ENCODE measurements at regions not wholly inside any gene's neighbourhood (a gene's known extent, or its start where the extent isn't known, plus 50 kb on each side); places are given as distances from the start of the nearest gene placed in this dataset.
"Not testable (repeated sequence)": the region's sequence is repeated elsewhere in the genome, so short reads cannot be mapped to it uniquely, and the experiment has no call there.

DNA sequence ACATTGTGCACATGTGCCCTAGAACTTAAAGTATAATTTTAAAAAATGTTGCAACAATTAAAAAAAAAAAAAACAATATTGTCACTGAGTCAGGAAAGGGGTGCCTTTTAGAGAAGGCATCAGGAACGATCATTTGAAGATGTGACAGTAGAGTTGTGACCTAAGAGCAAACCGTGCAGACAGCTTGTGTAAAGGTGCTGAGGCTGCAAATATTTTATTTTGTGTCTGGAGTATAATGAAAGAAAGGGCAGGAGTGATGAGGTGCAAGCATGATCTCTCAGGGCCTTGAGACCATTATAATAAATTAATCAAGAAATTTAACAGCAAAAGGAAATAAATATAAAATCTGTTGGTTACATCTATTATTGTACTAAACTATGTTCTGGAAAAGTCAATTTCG, 1219.7 kb downstream of the OLFM4 start:
- no peak for DNase-seq (ENCODE audit: low read depth in 4 of 4, low spot score in 3 of 4)

DNA sequence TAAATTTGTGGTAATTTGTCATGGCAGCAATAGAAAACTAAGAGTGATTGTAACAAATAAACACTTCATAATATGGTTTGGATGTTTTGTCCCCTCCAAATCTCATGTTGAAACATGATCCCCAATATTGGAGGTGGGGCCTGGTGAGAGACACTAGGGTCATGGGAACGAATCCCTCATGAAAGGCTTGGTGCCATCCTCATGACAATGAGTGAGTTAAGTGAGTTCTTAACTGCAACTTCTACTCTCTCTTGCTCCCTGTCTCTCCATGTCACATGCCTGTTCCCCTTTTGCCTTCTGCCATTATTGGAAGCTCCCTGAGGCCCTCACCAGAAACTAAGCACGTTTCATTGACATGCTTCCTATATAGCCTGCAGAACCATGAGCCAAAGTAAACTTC, 1233.2 kb downstream of the OLFM4 start:
- DNase-seq (ENCODE audit: low read depth in 4 of 4, low spot score in 3 of 4) = no peak

DNA sequence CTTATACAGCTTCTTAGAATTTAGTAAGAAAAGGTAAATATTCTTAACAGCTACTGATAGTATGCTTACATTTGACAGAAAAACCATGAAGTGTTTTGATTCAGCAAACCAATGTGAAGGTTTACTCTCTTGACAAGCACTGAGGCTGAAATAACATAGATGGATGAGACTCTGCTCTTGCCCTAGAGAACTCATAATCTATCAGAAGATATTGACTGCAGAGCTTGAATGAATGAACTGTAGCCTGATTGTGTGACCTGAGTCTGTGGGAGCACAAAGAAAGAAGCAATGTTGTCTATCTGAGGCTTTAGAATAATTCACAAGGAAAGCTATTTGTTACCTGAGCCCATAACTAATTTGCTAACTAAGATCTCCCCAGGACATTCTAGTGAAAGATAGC, 1235.3 kb downstream of the OLFM4 start:
- DNase-seq (ENCODE audit: low read depth in 4 of 4, low spot score in 3 of 4) = no peak

DNA sequence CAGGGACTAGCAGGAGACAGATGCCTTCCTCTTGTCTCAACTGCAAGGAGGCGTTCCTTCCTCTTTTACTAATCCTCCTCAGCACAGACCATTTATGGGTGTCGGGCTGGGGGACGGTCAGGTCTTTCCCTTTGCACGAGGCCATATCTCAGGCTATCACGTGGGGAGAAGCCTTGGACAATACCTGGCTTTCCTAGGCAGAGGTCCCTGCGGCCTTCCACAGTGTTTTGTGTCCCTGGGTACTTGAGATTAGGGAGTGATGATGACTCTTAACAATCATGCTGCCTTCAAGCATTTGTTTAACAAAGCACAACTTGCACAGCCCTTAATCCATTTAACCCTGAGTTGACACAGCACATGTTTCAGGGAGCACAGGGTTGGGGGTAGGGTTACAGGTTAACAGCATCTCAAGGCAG, 1238.6 kb downstream of the OLFM4 start:
- not testable (repeated sequence) for DNase-seq (ENCODE audit: low read depth in 4 of 4, low spot score in 3 of 4)

DNA sequence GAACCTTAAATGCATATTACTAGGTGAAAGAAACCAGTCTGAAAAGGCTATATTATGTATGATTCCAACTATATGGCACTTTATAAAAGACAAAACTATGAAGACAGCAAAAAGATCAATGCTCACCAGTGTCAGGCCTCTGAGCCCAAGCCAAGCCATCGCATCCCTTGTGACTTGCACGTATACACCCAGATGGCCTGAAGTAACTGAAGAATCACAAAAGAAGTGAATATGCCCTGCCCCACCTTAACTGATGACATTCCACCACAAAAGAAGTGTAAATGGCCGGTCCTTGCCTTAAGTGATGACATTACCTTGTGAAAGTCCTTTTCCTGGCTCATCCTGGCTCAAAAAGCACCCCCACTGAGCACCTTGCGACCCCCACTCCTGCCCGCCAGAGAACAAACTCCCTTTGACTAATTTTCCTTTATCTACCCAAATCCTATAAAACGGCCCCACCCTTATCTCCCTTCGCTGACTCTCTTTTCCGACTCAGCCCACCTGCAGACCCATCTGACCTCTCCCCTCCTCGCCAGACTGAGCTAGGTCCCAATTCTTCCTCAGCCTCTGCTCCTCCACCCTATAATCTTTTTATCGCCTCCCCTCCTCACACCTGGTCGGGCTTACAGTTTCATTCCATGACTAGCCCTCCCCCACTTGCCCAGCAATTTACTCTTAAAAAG, 1239.5 kb downstream of the OLFM4 start:
- DNase-seq (ENCODE audit: low read depth in 4 of 4, low spot score in 3 of 4) = not testable (repeated sequence)

DNA sequence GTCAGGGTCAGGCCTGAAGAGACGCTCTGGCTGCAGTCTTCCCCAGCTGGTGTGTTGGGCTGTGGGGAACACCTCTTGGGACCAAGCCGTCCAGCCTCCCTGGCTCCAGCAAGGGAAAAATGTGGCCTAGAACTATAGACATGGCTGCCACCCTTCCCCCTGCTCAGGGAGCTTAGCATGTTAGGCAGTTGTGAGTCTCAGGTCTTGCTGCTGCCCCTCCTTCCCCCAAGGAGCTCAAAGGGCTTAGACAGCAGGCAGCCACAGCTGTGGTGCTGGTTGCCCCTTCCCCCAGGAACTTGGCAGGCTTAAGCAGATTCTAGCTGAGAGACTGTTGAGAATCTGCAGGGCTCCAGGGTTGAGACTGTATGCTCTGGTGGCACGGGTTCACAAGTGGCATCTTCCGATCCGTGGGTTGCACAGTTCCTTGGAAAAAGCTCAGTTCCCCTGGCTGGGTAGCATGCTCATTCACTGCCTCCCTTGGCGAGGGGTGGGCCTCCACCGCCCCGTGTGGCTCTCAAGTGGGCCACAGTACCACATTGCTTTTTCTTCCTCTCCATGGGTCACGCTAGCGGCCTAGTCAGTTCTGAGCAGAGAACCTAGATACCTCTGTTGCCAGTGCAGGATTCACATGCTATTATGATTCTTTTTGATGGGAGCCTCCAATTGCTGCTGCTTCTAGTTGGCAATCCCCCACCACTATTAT, 1258.6 kb downstream of the OLFM4 start:
- no peak for DNase-seq (ENCODE audit: low read depth in 4 of 4, low spot score in 3 of 4)

DNA sequence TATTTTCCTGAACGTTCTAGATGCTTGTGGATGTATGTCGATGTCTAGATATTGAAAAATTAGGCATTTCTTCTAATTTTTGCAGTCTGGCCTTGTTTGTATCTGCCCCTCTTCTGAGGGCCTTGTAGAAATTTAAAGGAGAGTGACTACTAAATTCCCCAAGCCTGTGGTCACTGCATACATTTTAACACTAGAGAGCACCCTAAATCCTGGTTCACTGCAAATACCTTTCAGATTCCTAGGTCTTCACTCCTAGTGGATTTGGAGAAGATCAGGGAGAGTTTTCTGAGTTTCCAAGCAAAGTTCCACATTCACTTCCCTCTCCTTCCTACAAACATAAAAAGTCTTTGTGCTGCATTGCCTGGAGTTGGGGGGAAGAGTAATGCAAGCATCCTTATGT, 1272.5 kb downstream of the OLFM4 start:
- DNase-seq (ENCODE audit: low read depth in 4 of 4, low spot score in 3 of 4) = no peak

DNA sequence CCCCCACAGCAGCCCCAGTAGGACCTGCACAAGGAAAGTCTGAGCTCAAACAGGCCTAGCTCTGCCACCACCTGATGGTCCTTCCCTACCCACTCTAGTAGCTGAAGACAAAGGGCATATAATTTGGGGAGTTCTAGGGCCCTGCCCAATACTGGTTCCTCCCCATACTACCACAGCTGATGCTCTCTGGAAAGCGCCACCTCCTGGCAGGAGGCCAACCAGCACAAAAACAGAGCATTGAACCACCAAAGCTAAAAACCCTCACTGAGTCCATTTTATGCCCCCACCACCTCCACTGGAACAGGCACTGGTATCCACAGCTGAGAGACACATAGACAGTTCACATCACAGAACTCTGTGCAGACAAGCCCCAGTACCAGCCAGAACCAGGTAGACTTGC, 1276.8 kb downstream of the OLFM4 start:
- DNase-seq (ENCODE audit: low read depth in 4 of 4, low spot score in 3 of 4) = no peak

DNA sequence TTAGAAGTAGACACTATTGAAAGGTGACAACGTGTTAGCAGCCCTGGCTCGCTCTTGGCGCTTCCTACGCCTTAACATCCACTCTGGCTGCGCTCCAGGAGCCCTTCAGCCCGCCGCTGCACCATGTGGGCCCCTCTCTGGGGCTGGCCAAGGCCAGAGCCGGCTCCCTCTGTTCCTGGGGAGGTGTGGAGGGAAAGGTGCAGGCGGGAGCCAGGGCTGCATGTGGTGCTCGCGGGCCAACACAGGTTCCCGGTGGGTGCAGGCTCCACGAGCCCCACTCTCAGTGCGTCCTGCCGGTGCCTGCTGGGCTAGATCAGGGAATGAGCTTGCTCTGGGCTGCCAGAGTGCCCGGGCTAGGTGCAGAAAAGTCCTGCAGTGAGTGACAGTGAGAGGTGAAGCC, 1284.3 kb downstream of the OLFM4 start:
- no peak for DNase-seq (ENCODE audit: low read depth in 4 of 4, low spot score in 3 of 4)

DNA sequence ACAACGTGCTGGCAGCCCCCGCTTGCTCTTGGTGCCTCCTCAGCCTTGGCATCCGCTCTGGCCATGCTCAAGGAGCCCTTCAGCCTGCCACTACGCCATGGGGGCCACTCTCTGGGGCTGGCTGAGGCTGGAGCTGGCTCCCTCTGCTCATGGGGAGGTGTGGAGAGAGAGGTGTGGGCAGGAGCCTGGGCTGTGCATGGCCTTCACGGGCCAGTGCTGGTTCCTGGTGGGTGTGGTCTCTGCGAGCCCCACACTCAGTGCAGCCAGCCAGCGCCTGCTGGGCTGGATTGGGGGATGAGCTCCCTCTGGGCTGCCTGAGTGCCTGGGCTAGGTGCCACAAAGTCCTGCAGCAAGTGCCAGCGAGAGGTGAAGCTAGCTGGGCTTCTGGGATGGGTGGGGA, 1289.1 kb downstream of the OLFM4 start:
- DNase-seq (ENCODE audit: low read depth in 4 of 4, low spot score in 3 of 4) = no peak

DNA sequence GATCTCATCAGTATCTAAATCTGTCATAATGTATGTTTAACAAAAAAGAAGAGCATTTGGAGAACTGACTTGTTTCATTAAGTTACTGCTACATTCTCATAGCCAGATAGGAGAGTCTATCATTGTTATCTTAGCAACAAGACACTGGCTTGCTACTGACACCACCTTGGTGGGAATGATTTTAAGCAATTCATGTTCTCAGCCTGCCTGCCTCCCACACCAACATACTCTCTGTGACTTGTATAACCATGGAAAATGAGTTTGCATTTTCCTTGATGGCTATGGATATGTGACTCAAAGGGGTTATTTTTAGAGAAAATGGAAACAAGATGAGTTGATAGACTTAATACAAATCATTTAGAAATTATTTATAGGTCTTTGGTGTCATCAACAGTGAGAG, 1308.9 kb downstream of the OLFM4 start:
- DNase-seq (ENCODE audit: low read depth in 4 of 4, low spot score in 3 of 4) = no peak

DNA sequence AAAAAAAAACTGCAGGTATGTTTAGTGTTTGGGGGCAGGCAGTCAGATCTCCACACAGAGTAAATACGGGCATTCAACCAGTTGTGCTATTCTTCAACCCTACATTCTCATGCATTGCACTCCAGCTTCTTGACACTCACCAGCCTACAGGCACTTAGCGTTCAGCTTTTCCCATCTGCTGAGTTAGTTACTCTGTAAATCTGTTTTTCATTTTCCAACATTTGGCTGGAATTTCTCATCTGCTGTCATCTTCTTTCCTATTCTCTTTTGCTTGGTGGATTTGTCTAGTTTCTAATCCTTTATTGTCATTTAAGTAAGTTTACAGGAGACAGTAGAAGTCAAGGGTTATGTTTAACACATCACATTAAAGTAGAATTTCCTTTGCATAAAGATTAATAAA, 1318.9 kb downstream of the OLFM4 start:
- DNase-seq (ENCODE audit: low read depth in 4 of 4, low spot score in 3 of 4) = no peak

DNA sequence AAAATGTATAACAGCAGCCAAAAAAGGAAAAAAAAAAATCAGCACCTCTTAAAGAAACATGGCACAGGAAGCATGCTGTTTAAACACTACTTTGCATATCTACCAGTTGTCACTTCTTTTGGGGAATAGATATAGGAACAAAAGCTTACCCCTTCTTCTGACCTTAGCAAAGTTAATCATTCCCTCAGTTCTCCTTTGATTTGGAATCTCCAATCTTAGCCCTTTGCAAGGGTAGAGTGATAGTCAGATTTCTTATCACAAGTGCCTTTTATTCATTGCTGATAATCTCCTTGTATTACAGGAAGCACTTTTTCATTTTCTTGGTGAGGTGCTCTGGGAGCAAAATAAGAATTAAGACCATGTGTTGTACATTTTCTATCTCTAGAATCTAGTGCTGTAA, 1327.6 kb downstream of the OLFM4 start:
- DNase-seq (ENCODE audit: low read depth in 4 of 4, low spot score in 3 of 4) = no peak

DNA sequence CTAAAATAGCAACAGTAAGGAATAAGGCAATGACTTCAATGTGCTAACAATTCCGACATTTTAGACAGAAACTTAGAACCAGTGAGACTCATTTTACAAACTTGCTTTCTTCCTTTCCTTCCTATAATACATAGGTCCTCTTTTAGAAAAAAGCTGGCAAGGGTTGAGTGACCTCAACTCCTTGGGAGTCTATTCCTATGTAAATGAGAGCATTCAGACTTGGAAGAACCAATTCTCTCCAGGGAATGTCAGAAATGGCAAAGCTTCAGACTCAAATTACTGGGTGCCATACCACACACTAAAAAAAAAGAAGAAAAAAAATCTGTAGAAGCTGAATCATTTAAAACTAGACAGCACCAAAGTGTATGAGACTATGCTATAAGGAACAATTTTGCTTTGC, 1328.2 kb downstream of the OLFM4 start:
- no peak for DNase-seq (ENCODE audit: low read depth in 4 of 4, low spot score in 3 of 4)

DNA sequence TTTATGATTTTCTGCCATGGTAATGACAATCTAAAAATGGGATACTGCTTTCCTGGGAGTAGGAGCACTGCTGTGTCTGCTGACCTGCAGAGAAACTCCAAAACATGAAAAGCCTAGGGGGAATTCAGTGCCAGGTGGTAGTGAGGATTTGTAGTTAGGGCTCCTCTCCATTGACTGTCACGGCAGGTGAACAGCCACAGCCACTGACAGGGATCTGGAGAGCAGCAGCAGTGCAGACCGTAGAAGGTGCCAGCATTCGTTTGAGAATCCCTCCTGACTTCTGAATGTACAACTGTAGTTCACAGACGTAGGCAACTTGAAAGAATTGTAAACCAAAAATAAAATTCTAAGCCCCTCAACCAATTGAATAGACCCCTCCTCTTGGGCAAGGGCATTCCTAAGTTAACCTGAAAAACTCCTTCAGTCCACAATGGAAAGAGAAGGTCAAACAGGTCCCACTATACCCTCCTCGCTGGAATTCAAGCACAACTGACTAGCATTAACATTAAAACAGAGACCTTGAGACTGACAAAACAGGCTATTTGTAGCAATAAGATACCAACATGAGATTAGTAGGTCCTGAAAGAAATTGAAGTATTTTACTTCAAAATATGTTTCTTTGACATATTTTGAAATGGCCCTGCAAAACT, 1328.8 kb downstream of the OLFM4 start:
- no peak for DNase-seq (ENCODE audit: low read depth in 4 of 4, low spot score in 3 of 4)

DNA sequence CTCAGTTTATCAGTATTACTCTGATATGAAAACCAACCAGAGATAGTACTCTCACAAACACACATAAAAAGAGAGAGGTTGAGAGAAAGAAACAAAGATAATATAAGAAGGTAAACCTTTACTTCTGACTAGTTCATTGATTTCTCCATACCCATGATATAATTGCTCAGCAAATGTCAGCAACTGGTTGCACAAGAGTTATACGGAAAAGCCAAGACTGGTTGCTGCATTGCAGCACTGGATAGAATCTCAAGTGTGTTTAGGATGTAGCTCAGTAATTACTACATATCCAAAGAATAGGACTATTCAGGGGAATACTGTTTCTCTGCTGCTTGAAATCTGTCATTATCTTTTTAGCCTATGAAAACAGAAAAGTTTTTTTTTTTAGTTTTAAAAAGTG, 1332.8 kb downstream of the OLFM4 start:
- no peak for DNase-seq (ENCODE audit: low read depth in 4 of 4, low spot score in 3 of 4)

DNA sequence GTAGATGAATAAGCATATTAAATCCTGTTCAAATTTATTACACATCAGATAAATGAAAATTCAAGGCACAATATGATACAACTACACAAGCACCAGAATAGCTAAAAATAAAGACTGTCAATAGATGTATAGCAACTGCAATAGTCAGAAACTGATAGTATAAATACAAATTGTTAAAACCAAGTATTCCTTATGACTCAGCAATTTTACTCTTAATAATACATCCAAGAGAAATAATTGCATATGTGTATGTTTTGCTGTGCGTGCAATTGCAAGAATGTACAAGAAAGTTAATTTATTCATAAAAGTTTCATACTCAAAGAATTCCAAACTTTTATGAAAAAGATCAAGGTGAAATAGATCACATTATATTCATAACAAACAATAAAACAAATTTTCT, 1338.1 kb downstream of the OLFM4 start:
- no peak for DNase-seq (ENCODE audit: low read depth in 4 of 4, low spot score in 3 of 4)

DNA sequence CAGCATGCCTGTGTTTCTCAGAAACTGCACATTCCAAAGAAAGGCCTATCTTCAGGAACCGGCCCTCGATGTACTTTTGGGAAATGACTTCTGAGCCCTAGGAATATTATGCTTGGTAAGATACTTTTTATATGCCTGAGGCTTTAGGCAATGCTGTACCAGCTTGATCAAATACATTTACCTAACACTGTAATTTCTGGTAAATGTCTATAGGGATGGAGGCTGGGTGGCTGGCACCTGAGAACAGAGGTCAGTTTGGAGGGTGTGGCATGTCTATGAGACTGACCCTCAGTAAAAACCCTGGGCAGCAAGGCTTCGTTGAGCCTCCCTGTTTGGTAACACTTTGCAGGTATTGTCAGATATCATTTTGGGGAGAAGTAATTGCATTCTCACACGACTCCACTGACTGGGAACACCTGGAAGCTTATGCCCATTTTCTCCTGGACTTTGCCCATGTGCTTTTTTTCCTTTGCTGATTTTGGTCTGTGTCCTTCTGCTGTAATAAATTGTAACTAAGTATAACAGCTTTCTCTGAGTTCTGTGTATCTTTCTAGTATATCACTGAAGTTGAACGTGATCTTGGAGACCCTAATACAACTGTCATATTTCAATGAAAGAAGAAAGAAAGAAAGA, 1339.1 kb downstream of the OLFM4 start:
- no peak for DNase-seq (ENCODE audit: low read depth in 4 of 4, low spot score in 3 of 4)

DNA sequence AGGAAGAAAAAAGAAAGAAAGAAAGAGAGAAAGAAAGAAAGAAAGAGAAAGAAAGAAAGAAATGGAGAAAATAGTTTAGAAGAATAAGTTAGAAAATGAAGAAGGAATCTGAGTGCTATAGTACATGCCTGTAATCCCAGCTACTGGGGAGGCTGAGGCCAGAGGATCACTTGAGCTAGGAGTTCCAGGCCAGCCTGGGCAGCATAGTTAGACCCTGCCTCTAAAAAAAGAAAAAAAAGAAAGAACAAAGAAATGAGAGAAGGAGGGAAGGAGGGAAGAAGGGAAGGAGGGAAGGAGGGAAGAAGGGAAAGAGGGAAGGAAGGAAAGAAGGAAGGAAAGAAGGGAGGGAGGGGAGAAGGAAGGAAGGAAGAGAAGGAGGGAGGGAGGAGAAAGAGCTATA, 1339.8 kb downstream of the OLFM4 start:
- no peak for DNase-seq (ENCODE audit: low read depth in 4 of 4, low spot score in 3 of 4)

DNA sequence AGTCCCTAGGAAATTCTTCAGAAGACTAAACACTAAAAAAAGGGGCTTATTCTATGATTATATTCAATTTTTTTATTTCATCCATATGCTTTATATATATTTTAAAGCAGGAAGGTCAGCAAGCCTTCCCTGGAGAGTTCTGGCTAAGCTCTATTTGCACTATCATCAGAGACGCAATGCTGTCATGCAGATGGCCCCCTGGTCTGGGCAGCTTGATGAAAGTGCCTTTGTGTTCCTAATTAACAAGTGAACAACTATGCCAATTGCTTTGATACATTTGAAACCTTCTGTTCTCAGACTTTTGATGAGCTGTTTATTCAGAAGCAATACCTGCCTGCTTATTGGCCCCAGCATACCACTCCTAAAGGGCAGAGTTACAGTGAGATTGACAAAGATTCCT, 1344.6 kb downstream of the OLFM4 start:
- no peak for DNase-seq (ENCODE audit: low read depth in 4 of 4, low spot score in 3 of 4)

DNA sequence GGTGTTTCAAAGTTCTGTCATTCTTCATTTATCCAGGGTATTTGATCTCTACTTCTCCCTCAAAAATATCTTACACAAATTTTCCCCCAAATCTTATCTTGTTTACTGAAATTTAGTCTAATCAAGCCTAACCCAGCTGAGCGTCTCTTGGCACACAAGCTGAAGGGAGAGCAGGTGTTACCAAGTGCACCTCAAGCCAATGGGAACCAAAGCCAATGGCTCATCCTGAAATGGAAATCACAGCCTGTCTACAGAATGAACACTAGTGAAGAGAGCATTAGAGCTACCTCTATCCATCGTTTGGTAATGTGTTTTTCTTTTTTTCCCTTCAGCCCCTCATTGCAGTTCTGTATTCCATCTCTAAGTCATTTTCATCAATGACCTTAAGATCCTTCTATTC, 1350.8 kb downstream of the OLFM4 start:
- DNase-seq (ENCODE audit: low read depth in 4 of 4, low spot score in 3 of 4) = no peak

DNA sequence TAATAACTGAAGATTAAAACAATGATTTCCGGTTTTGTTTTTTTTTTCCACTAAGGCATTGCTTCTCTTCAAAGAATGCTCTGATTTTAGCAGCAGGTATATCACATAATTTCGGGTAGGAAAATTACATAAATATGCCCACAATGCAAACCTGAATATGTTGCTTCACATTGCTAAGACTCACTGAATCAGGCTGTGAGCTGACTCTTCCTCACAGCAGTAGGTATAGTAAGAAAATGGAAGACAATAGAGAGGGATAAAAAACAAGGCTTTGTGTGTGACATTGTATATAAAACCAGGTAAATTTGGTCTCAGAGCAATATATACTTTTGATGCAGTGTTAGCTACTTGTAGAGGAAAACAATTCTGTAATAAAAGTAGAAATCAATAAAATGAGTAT, 1355.0 kb downstream of the OLFM4 start:
- DNase-seq (ENCODE audit: low read depth in 4 of 4, low spot score in 3 of 4) = no peak

Data from left renal pelvis (tissue), 4 donors.